ENCODE measurements at regions not wholly inside any gene's neighbourhood (a gene's known extent, or its start where the extent isn't known, plus 50 kb on each side); places are given as distances from the start of the nearest gene placed in this dataset.
"Not testable (repeated sequence)": the region's sequence is repeated elsewhere in the genome, so short reads cannot be mapped to it uniquely, and the experiment has no call there.

- DNase-seq (ENCODE audit: low spot score): no peak
These were observed 270.2 kb upstream of the MVB12B start for GRCh38 chr9:126056312-126057021.

- no peak for DNase-seq (ENCODE audit: low spot score)
These were observed 269.4 kb upstream of the MVB12B start for GRCh38 chr9:126057121-126057825.

GRCh38 chr9:126058011-126058531, 268.6 kb upstream of the MVB12B start:
- DNase-seq (ENCODE audit: low spot score): no peak

GRCh38 chr9:126058591-126058990, 268.0 kb upstream of the MVB12B start:
- no peak for DNase-seq (ENCODE audit: low spot score)

GRCh38 chr9:126061575-126061974, 265.1 kb upstream of the MVB12B start:
- DNase-seq (ENCODE audit: low spot score): no peak

GRCh38 chr9:126062158-126062886, 264.3 kb upstream of the MVB12B start:
- no peak for DNase-seq (ENCODE audit: low spot score)

GRCh38 chr9:126063326-126063725, 263.3 kb upstream of the MVB12B start:
- no peak for DNase-seq (ENCODE audit: low spot score)

- no peak for DNase-seq (ENCODE audit: low spot score)
These were observed 260.5 kb upstream of the MVB12B start for GRCh38 chr9:126066131-126066530.

- DNase-seq (ENCODE audit: low spot score): no peak
These were observed 259.4 kb upstream of the MVB12B start for GRCh38 chr9:126067031-126067734.

GRCh38 chr9:126068534-126069230, 257.9 kb upstream of the MVB12B start:
- DNase-seq (ENCODE audit: low spot score): no peak

GRCh38 chr9:126069400-126069955, 257.2 kb upstream of the MVB12B start:
- no peak for DNase-seq (ENCODE audit: low spot score)

- no peak for DNase-seq (ENCODE audit: low spot score)
These were observed 256.5 kb upstream of the MVB12B start for GRCh38 chr9:126070058-126070655.

- no peak for DNase-seq (ENCODE audit: low spot score)
These were observed 255.4 kb upstream of the MVB12B start for GRCh38 chr9:126071076-126071750.

GRCh38 chr9:126077656-126078055, 249.0 kb upstream of the MVB12B start:
- DNase-seq (ENCODE audit: low spot score): not testable (repeated sequence)

GRCh38 chr9:126080641-126081040, 246.0 kb upstream of the MVB12B start:
- DNase-seq (ENCODE audit: low spot score): no peak

GRCh38 chr9:126081746-126082145, 244.9 kb upstream of the MVB12B start:
- no peak for DNase-seq (ENCODE audit: low spot score)

GRCh38 chr9:126084008-126084407, 242.6 kb upstream of the MVB12B start:
- DNase-seq (ENCODE audit: low spot score): no peak

GRCh38 chr9:126084696-126085095, 241.9 kb upstream of the MVB12B start:
- DNase-seq (ENCODE audit: low spot score): no peak

GRCh38 chr9:126085170-126085569, 241.5 kb upstream of the MVB12B start:
- DNase-seq (ENCODE audit: low spot score): no peak

- DNase-seq (ENCODE audit: low spot score): no peak
These were observed 238.3 kb upstream of the MVB12B start for GRCh38 chr9:126088336-126088735.
